Choroid plexus epithelial cell (primary cell): ENCODE measurements at regions not wholly inside any gene's neighbourhood (a gene's known extent, or its start where the extent isn't known, plus 50 kb on each side); places are given as distances from the start of the nearest gene placed in this dataset.

Experiments used
- DNase-seq: peaks from one replicate; pipeline ENCODE4 v3.0.0-alpha.2; 2010; ENCODE audit warnings: low read depth
- H3K4me3 ChIP-seq: 2 replicates; pipeline ENCODE4 v1.5.1; 2011; ENCODE audit warnings: low read depth, mild to moderate bottlenecking, control low read depth, low read length, moderate library complexity
- TF ChIP-seq, protein P1 (sequence below): conservative IDR thresholded peaks from 2 replicates; pipeline ENCODE4 v1.5.1; 2011; ENCODE audit warnings: low read depth, mild to moderate bottlenecking, control low read depth, inconsistent platforms, low read length, moderate library complexity

DNA sequence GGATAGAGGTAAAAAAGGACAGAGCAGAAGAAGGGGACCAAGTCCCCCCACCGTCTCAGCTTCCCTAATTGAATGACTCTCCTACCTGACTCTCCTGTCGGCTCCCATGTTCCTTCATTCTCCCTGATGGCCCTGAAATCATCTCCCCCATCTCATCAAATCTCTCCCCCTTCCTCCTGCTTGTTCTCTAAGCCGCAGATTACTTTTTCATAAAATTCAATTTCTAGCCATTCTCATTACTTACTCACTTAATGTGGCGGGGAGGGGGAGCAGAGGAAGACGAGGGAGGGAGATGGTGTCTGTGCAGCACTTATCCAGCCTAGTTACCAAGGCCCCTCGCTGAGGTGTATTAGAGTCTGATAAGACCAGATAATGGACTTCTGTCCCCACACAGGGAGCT lies 161.5 kb downstream of the CCT6B start:
- TF ChIP-seq, protein P1, sequence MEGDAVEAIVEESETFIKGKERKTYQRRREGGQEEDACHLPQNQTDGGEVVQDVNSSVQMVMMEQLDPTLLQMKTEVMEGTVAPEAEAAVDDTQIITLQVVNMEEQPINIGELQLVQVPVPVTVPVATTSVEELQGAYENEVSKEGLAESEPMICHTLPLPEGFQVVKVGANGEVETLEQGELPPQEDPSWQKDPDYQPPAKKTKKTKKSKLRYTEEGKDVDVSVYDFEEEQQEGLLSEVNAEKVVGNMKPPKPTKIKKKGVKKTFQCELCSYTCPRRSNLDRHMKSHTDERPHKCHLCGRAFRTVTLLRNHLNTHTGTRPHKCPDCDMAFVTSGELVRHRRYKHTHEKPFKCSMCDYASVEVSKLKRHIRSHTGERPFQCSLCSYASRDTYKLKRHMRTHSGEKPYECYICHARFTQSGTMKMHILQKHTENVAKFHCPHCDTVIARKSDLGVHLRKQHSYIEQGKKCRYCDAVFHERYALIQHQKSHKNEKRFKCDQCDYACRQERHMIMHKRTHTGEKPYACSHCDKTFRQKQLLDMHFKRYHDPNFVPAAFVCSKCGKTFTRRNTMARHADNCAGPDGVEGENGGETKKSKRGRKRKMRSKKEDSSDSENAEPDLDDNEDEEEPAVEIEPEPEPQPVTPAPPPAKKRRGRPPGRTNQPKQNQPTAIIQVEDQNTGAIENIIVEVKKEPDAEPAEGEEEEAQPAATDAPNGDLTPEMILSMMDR: no peak
- DNase-seq: no peak
- no peak overlapping the region for H3K4me3 ChIP-seq

DNA sequence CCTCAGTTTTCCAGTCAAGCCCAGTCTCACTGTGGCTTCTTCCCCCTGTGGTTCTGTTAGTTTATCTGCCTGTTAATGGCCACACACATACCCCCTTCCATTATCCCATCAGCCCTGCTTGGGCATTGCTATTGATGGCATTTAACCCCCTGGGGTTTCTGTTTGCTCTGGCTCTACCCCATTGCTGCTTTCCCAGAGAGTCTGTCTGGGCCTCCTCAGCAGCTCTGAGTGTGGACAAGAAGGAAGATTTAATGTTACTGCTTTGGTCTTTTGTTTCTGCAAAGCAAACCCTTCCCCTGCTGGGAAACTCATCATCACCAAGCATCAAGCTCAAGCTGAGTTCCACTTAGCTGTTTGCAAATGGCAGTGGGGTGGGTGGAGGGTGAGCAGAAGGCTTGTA lies 162.7 kb downstream of the CCT6B start:
- TF ChIP-seq, protein P1: no peak
- DNase-seq: no peak
- H3K4me3 ChIP-seq: no peak overlapping the region

DNA sequence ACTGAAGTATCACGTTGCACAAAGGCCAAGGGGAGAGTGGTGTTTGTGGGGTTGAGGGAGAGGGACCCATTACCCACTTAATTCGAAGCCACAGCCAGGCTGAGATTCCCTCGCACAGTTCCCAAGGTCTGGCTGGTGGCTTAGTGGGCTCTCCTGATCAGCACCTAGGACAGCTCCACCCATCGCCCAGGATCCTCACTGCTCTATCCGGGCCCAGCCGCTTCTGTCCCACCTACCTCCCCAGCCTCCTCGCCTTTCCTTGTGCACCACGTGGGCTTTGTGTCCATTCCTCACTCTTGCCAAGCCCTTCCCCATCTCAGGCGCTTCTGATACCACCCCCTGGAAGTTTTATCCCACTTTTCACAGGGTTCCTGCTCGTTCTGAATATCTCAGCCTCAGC lies 163.5 kb downstream of the CCT6B start:
- H3K4me3 ChIP-seq: no peak overlapping the region
- TF ChIP-seq, protein P1: no peak
- DNase-seq: peak; percentile 7

DNA sequence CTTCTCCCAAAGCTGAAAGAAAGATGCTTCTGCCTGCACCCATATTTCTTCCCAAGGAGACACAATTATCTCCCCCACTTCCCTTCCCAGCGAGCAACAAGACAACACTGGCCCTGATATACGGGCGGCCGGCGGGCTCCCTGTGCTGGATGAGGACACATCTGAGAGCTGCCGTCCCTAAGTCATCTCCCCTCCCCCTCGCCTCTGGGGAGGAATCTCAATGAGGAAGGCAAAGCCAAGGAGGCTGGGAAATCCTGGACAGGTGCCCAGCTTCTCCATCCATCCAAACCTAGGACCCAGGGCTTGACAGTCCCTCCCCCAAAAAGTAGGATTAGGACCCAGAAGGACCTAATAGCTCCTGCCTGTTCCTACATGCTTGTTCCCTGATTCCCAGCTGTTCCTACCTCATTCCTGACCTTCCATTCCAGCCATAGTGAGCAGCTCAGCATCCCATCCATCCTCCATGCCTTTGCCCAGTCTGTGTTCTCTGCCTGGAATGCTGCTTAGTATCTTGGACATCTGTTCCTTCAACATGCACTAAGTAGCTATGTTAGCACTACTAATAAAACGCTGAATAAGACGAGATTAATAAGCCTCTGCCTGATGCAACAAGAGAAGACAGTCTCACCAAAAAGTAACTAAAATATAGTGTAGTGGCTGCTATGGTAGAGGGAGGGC lies 167.9 kb downstream of the CCT6B start:
- no peak overlapping the region for H3K4me3 ChIP-seq
- DNase-seq: no peak
- TF ChIP-seq, protein P1: no peak

DNA sequence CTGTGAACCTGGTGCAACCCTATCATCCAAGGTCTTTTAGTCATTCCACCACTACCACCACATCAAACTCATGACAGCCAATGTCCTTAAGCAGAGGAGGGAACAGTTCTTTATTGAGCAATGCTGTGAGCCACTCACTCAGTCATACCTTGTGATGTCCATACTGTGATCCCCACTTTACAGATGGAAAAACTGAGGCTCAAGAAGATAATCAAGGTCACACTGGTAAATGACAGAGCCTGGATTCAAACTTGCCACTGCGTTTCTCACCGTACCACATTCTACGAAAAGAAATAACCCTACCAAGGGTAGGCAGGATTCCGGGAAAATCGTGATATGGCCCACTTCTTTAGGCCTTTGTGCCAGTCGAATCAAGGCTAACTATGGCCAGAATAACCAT lies 172.6 kb downstream of the CCT6B start:
- DNase-seq: no peak
- TF ChIP-seq, protein P1: no peak
- no peak overlapping the region for H3K4me3 ChIP-seq

DNA sequence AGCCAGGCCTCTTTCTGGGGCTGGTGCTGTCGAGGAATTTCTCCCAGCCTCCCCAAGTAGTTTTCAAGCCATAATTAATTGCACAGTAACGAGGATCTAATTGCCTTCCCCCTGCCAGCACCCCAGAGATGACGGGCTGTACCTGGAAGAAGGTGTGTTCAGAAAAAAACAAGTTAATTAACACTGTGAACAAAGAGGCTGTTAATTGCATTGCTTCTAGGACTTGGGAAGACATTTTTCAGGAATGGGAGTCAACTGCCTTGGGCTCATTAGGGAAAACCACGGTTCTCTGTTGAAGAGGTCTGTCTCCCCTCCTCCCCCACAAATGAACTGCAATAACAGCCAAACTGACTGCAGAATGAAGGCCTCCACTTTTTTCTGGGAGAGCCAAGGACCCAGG lies 176.7 kb downstream of the CCT6B start:
- TF ChIP-seq, protein P1: no peak
- no peak for DNase-seq
- H3K4me3 ChIP-seq: no peak overlapping the region

DNA sequence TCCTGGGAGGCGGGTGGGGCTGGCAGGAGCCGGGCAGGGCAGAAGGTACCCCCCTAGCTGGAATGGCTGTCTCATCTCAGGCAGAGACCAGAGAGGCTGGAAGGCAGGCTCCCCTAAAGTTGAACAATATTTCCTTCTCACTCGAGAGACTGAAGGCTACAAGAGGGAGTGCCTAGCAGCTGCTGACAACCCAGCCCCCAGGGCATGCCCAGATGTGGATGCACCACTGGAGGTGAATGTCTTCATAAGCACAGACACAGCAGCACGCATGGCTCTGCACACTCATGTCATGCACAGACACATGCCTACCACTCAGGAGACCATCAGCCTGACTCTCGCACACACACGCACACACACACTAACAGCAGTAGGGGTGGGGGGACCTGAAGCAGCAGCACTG lies 179.0 kb downstream of the CCT6B start:
- no peak overlapping the region for H3K4me3 ChIP-seq
- DNase-seq: no peak
- TF ChIP-seq, protein P1: no peak
